ENCODE measurements at regions not wholly inside any gene's neighbourhood (a gene's known extent, or its start where the extent isn't known, plus 50 kb on each side); places are given as distances from the start of the nearest gene placed in this dataset.

DNA sequence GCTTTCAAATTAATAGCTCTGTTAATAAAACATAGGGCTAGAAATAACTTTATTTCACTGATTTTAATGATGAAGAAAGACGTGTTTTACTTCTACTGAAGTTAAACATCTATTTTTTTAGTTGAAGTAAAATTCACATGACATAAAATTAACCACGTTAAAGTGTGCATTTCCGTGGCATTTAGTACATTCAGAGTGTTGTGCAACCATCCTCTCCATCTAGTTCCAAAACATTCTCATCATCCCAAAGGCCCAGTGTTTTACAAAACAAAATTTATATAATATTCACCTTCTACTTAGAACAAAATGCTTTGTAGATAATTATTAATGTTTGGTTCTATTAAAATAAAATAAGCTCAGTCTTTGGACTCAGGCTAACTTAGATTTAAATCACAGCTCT lies 108.5 kb upstream of the GNG12 start:
- Histone ChIP-seq H3K4me3 (replicated peaks; ENCODE audit: insufficient read depth, low read length) (no peak overlapping the region), H3K27me3 (ENCODE audit: insufficient read depth, poor library complexity, severe bottlenecking) (no peaks in the 10 kb centered on the region), H3K27ac (replicated peaks) (no peak overlapping the region)
- TF ChIP-seq GABPA (IDR thresholded peaks at IDR 0.05; ENCODE audit: low read depth), result no peak
- no peak for TF ChIP-seq CTCF (IDR thresholded peaks at IDR 0.05; ENCODE audit: insufficient read depth, low read length)
- no peak for TF ChIP-seq SPI1 (IDR thresholded peaks at IDR 0.05; ENCODE audit: borderline replicate concordance, low read depth)
- TF ChIP-seq POLR2AphosphoS5 (IDR thresholded peaks at IDR 0.05; ENCODE audit: low read depth), result no peak
- TF ChIP-seq REST (IDR thresholded peaks at IDR 0.05; ENCODE audit: insufficient replicate concordance, low read depth), result no peak
- no peak for DNase-seq (ENCODE audit: low read depth in 1 of 2, low spot score in 1 of 2)

GRCh38 chr1:67941155-67941554 lies 107.9 kb upstream of the GNG12 start:
- H3K27ac ChIP-seq (replicated peaks), result no peak overlapping the region
- no peak overlapping the region for H3K4me3 ChIP-seq (replicated peaks; ENCODE audit: insufficient read depth, low read length)
- TF ChIP-seq POLR2AphosphoS5 (IDR thresholded peaks at IDR 0.05; ENCODE audit: low read depth) (no peak), SPI1 (IDR thresholded peaks at IDR 0.05; ENCODE audit: borderline replicate concordance, low read depth) (no peak), REST (IDR thresholded peaks at IDR 0.05; ENCODE audit: insufficient replicate concordance, low read depth) (no peak), CTCF (IDR thresholded peaks at IDR 0.05; ENCODE audit: insufficient read depth, low read length) (no peak), GABPA (IDR thresholded peaks at IDR 0.05; ENCODE audit: low read depth) (no peak)
- no peaks in the 10 kb centered on the region for H3K27me3 ChIP-seq (ENCODE audit: insufficient read depth, poor library complexity, severe bottlenecking)
- no peak for DNase-seq (ENCODE audit: low read depth in 1 of 2, low spot score in 1 of 2)

DNA sequence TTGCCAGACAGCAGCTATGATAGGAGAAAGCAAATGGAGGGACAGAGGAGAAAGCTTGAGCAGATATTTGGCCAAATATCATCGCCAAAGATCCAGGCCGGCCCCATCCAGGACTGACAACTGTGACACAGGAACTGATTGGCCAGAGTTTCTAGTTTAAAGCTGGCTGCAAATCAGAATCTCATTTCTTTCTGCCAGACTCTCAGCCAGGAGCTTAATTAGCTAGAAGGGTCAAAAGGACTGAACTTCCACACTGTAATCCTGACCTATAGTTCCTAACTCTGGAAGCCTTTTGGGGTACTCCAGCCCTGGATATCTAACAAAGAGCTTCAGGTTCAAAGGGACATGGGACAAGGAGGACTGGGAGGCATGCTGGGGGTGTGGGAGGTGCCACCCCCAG lies 106.7 kb upstream of the GNG12 start:
- H3K27ac ChIP-seq (replicated peaks), result no peak overlapping the region
- H3K27me3 ChIP-seq (ENCODE audit: insufficient read depth, poor library complexity, severe bottlenecking), result no peaks in the 10 kb centered on the region
- no peak for DNase-seq (ENCODE audit: low read depth in 1 of 2, low spot score in 1 of 2)
- no peak for TF ChIP-seq POLR2AphosphoS5 (IDR thresholded peaks at IDR 0.05; ENCODE audit: low read depth)
- no peak for TF ChIP-seq GABPA (IDR thresholded peaks at IDR 0.05; ENCODE audit: low read depth)
- TF ChIP-seq CTCF (IDR thresholded peaks at IDR 0.05; ENCODE audit: insufficient read depth, low read length), result no peak
- no peak for TF ChIP-seq REST (IDR thresholded peaks at IDR 0.05; ENCODE audit: insufficient replicate concordance, low read depth)
- no peak for TF ChIP-seq SPI1 (IDR thresholded peaks at IDR 0.05; ENCODE audit: borderline replicate concordance, low read depth)
- H3K4me3 ChIP-seq (replicated peaks; ENCODE audit: insufficient read depth, low read length), result no peak overlapping the region
